Left ventricle myocardium inferior (tissue), 1 donor: ENCODE measurements at regions not wholly inside any gene's neighbourhood (a gene's known extent, or its start where the extent isn't known, plus 50 kb on each side); places are given as distances from the start of the nearest gene placed in this dataset.

Source experiments
- DNase-seq: peaks from one replicate; pipeline ENCODE4 v3.0.0-alpha.2; 2020
- H3K27ac ChIP-seq: fragments of 200-600 bp; replicated peaks from 2 replicates; pipeline ENCODE4 v1.8.0; 2021
- H3K27me3 ChIP-seq: fragments of 200-600 bp; 2 replicates; pipeline ENCODE4 v1.8.0; 2021; ENCODE audit warnings: low read depth
- H3K36me3 ChIP-seq: fragments of 200-600 bp; 2 replicates; pipeline ENCODE4 v1.8.0; 2021
- H3K4me1 ChIP-seq: fragments of 200-600 bp; 2 replicates; pipeline ENCODE4 v1.8.0; 2021
- H3K4me3 ChIP-seq: fragments of 200-600 bp; 2 replicates; pipeline ENCODE4 v1.8.0; 2021; ENCODE audit warnings: mild to moderate bottlenecking, moderate library complexity
- H3K9me3 ChIP-seq: fragments of 200-600 bp; replicated peaks from 2 replicates; pipeline ENCODE4 v1.8.0; 2021
- intact Hi-C: fragments of 100-400 bp; cut with micrococcal nuclease; formaldehyde crosslinking; loops from one replicate; pipeline ENCODE4 v1.11.0; 2022
- TF ChIP-seq, protein P1 (sequence below): fragments of 200-600 bp; IDR thresholded peaks from 2 replicates; pipeline ENCODE4 v1.8.0; 2021; ENCODE audit warnings: antibody characterized with exemption, mild to moderate bottlenecking, borderline replicate concordance
- donor health status: DM: no; HTN: yes; CAD: no; lungs with severe emphysema.

GRCh38 chr1:157286646-157287420, 148.6 kb upstream of the ETV3 start:
- Histone ChIP-seq H3K4me3 (no peak overlapping the region), H3K27ac (no peak overlapping the region), H3K9me3 (no peaks in the 10 kb centered on the region), H3K4me1 (no peaks in the 10 kb centered on the region), H3K27me3 (peaks cover 76% of the 10 kb centered on the region), H3K36me3 (no peaks in the 10 kb centered on the region)
- DNase-seq = no peak
- intact Hi-C loops = no loop called here
- TF ChIP-seq, protein P1, sequence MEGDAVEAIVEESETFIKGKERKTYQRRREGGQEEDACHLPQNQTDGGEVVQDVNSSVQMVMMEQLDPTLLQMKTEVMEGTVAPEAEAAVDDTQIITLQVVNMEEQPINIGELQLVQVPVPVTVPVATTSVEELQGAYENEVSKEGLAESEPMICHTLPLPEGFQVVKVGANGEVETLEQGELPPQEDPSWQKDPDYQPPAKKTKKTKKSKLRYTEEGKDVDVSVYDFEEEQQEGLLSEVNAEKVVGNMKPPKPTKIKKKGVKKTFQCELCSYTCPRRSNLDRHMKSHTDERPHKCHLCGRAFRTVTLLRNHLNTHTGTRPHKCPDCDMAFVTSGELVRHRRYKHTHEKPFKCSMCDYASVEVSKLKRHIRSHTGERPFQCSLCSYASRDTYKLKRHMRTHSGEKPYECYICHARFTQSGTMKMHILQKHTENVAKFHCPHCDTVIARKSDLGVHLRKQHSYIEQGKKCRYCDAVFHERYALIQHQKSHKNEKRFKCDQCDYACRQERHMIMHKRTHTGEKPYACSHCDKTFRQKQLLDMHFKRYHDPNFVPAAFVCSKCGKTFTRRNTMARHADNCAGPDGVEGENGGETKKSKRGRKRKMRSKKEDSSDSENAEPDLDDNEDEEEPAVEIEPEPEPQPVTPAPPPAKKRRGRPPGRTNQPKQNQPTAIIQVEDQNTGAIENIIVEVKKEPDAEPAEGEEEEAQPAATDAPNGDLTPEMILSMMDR = no peak

GRCh38 chr1:157286096-157286495, 147.9 kb upstream of the ETV3 start:
- intact Hi-C loops = no loop called here
- no peaks in the 10 kb centered on the region for H3K36me3 ChIP-seq
- no peak overlapping the region for H3K27ac ChIP-seq
- no peak for DNase-seq
- H3K4me1 ChIP-seq = no peaks in the 10 kb centered on the region
- TF ChIP-seq, protein P1 = no peak
- H3K4me3 ChIP-seq = no peak overlapping the region
- H3K27me3 ChIP-seq = peaks cover 78% of the 10 kb centered on the region
- no peaks in the 10 kb centered on the region for H3K9me3 ChIP-seq

DNA sequence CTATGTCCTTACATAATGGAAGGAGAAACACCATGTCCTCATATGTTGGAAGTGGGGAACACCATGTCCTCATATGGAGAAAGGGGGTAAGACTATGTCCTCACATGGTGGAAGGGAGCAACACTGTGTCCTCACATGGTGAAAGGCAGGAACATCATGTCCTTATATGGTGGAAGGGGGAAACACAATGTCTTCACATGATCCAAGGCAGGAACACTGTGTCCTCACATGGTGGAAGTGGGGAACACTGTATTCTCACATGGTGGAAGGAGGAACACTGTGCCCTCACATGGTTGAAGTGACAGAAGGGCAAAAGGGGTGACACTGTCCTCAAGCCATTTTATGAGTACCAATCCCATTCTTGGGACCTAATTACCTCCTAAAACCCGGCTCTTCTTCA, 146.3 kb upstream of the ETV3 start:
- no peaks in the 10 kb centered on the region for H3K4me1 ChIP-seq
- intact Hi-C loops = no loop called here
- no peak for DNase-seq
- H3K36me3 ChIP-seq = no peaks in the 10 kb centered on the region
- H3K27me3 ChIP-seq = peaks cover 92% of the 10 kb centered on the region
- no peak overlapping the region for H3K4me3 ChIP-seq
- H3K9me3 ChIP-seq = no peaks in the 10 kb centered on the region
- H3K27ac ChIP-seq = no peak overlapping the region
- TF ChIP-seq, protein P1 = no peak

DNA sequence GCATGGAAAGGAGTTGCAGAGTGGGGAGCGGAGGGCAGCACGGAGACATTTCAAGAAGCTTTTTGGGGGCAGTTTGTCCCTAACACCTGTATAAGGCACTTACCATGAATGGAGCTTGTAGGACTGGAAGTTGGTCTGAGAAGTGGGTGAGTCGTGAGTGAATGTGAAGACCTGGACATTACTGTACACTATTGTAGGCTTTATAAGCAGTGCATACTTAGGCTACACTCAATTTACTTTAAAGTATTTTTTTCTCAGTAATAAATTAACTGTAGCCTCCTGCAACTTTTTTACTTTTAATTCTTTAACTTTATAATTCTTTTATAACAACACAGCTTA, 141.6 kb upstream of the ETV3 start:
- H3K9me3 ChIP-seq = no peaks in the 10 kb centered on the region
- TF ChIP-seq, protein P1 = no peak
- intact Hi-C loops = no loop called here
- no peaks in the 10 kb centered on the region for H3K36me3 ChIP-seq
- DNase-seq = no peak
- no peak overlapping the region for H3K4me3 ChIP-seq
- H3K27ac ChIP-seq = no peak overlapping the region
- H3K27me3 ChIP-seq = peaks cover 96% of the 10 kb centered on the region
- H3K4me1 ChIP-seq = no peaks in the 10 kb centered on the region

DNA sequence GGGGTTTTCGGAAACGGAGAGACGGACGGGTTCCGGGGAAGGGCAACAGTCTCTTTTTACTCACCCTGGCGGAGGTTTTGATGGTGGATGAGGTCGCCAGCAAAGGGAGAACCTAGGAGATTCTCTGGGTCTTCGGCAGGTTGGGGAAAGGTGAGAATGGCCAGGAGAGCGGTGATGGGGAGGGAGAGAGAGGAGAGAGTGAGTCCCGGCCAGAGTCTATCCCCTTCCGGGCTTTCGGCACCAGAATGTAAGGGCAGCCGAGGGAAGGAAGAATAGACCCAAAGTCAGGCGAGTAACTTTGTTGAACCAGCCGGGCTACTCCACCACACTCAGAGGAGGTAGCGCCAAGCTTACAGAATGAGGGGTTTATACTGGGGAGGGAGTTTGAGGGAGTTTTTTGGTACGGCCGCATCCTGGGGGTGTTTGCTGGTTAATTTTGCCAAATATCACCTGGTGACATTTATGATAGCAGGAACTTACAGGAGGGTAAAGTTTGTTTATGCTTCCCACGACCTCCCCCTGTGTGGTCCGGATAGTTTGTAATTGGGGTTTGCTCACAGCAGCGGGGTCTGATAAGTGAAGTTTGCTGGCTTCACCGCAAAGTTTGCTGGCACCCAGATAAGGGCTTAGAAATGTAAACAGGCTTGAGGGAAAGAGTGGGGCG, 141.1 kb upstream of the ETV3 start:
- no peak for DNase-seq
- intact Hi-C loops = no loop called here
- Histone ChIP-seq H3K9me3 (no peaks in the 10 kb centered on the region), H3K36me3 (no peaks in the 10 kb centered on the region), H3K27ac (no peak overlapping the region), H3K4me3 (no peak overlapping the region), H3K27me3 (peaks cover 99% of the 10 kb centered on the region), H3K4me1 (no peaks in the 10 kb centered on the region)
- TF ChIP-seq, protein P1 = no peak
